Thyroid gland (tissue), 4 donors: ENCODE measurements at regions not wholly inside any gene's neighbourhood (a gene's known extent, or its start where the extent isn't known, plus 50 kb on each side); places are given as distances from the start of the nearest gene placed in this dataset.

Source experiments
- CTCF ChIP-seq, 6 experiments: fragments of 200-600 bp in 3 of 6; fragments of 450-650 bp in 3 of 6; sonication (generic) in 3 of 6; IDR thresholded peaks; one replicate each; pipeline ENCODE4 v1.5.1; 2016 to 2019; ENCODE audit warnings: antibody characterized with exemption in 6 of 6, mild to moderate bottlenecking in 2 of 6, inconsistent platforms in 1 of 6, moderate library complexity in 1 of 6
- POLR2A ChIP-seq, 2 donors: fragments of 450-650 bp; IDR thresholded peaks; one replicate each; pipeline ENCODE4 v1.6.1; 2017; ENCODE audit warnings: antibody characterized with exemption in 2 of 2, mild to moderate bottlenecking in 2 of 2, moderate library complexity in 1 of 2

- TF ChIP-seq CTCF (IDR thresholded peaks at IDR 0.05) (no peak), POLR2A (IDR thresholded peaks at IDR 0.05) (no peak)
Measured at GRCh38 chr2:104762031-104762430, 91.9 kb upstream of the POU3F3 start.
